GM18858 (cell line): ENCODE measurements at regions not wholly inside any gene's neighbourhood (a gene's known extent, or its start where the extent isn't known, plus 50 kb on each side); places are given as distances from the start of the nearest gene placed in this dataset.
"Not testable (repeated sequence)": the region's sequence is repeated elsewhere in the genome, so short reads cannot be mapped to it uniquely, and the experiment has no call there.

Experiments used
- ATAC-seq: cut with Tn5 transposase; IDR thresholded peaks from one replicate; pipeline ENCODE4 v1.9.1; 2021; ENCODE audit not compliant: unreplicated experiment

- ATAC-seq = not testable (repeated sequence)
Measured at GRCh38 chr9:65421486-65421885, 136.5 kb upstream of the FOXD4L5 start.

GRCh38 chr9:65420771-65421170 lies 135.8 kb upstream of the FOXD4L5 start:
- ATAC-seq = no peak

- ATAC-seq = not testable (repeated sequence)
Measured at GRCh38 chr9:65418966-65419365, 134.0 kb upstream of the FOXD4L5 start.

GRCh38 chr9:65416948-65417347 lies 131.9 kb upstream of the FOXD4L5 start:
- ATAC-seq = not testable (repeated sequence)

- ATAC-seq = not testable (repeated sequence)
Measured at GRCh38 chr9:65414249-65414648, 129.2 kb upstream of the FOXD4L5 start.

- ATAC-seq = not testable (repeated sequence)
Measured at GRCh38 chr9:65413371-65413770, 128.4 kb upstream of the FOXD4L5 start.

GRCh38 chr9:65411901-65412300 lies 126.9 kb upstream of the FOXD4L5 start:
- no peak for ATAC-seq

- ATAC-seq = no peak
Measured at GRCh38 chr9:65411336-65411735, 126.3 kb upstream of the FOXD4L5 start.

GRCh38 chr9:65410926-65411325 lies 125.9 kb upstream of the FOXD4L5 start:
- ATAC-seq = no peak

- no peak for ATAC-seq
Measured at GRCh38 chr9:65409471-65409980, 124.5 kb upstream of the FOXD4L5 start.

GRCh38 chr9:65408806-65409205 lies 123.8 kb upstream of the FOXD4L5 start:
- ATAC-seq = not testable (repeated sequence)

- ATAC-seq = not testable (repeated sequence)
Measured at GRCh38 chr9:65406625-65407024, 121.6 kb upstream of the FOXD4L5 start.

GRCh38 chr9:65405766-65406165 lies 120.8 kb upstream of the FOXD4L5 start:
- ATAC-seq = not testable (repeated sequence)

GRCh38 chr9:65405253-65405652 lies 120.2 kb upstream of the FOXD4L5 start:
- no peak for ATAC-seq

GRCh38 chr9:65404232-65405006 lies 119.4 kb upstream of the FOXD4L5 start:
- ATAC-seq = no peak

- ATAC-seq = no peak
Measured at GRCh38 chr9:65403721-65404120, 118.7 kb upstream of the FOXD4L5 start.

GRCh38 chr9:65403072-65403471 lies 118.1 kb upstream of the FOXD4L5 start:
- not testable (repeated sequence) for ATAC-seq

- ATAC-seq = not testable (repeated sequence)
Measured at GRCh38 chr9:65402206-65402870, 117.3 kb upstream of the FOXD4L5 start.

- not testable (repeated sequence) for ATAC-seq
Measured at GRCh38 chr9:65401456-65402045, 116.5 kb upstream of the FOXD4L5 start.

- no peak for ATAC-seq
Measured at GRCh38 chr9:65400886-65401285, 115.9 kb upstream of the FOXD4L5 start.
